ENCODE measurements at regions not wholly inside any gene's neighbourhood (a gene's known extent, or its start where the extent isn't known, plus 50 kb on each side); places are given as distances from the start of the nearest gene placed in this dataset.

- DNase-seq (ENCODE audit: low read depth): no peak
- TF ChIP-seq CTCF (IDR thresholded peaks at IDR 0.05; ENCODE audit: insufficient read depth, low read depth, low read length, missing control alignments): no peak
- no peak overlapping the region for H3K4me3 ChIP-seq (ENCODE audit: low read depth, low read length)
Observed at GRCh38 chr18:10127729-10128128, 213.9 kb downstream of the VAPA start.

GRCh38 chr18:10128921-10129501, 215.2 kb downstream of the VAPA start:
- no peak for DNase-seq (ENCODE audit: low read depth)
- no peak for TF ChIP-seq CTCF (IDR thresholded peaks at IDR 0.05; ENCODE audit: insufficient read depth, low read depth, low read length, missing control alignments)
- no peak overlapping the region for H3K4me3 ChIP-seq (ENCODE audit: low read depth, low read length)

GRCh38 chr18:10130606-10131005, 216.8 kb downstream of the VAPA start:
- DNase-seq (ENCODE audit: low read depth): no peak
- TF ChIP-seq CTCF (IDR thresholded peaks at IDR 0.05; ENCODE audit: insufficient read depth, low read depth, low read length, missing control alignments): no peak
- no peak overlapping the region for H3K4me3 ChIP-seq (ENCODE audit: low read depth, low read length)

- no peak overlapping the region for H3K4me3 ChIP-seq (ENCODE audit: low read depth, low read length)
- TF ChIP-seq CTCF (IDR thresholded peaks at IDR 0.05; ENCODE audit: insufficient read depth, low read depth, low read length, missing control alignments): no peak
- no peak for DNase-seq (ENCODE audit: low read depth)
Observed at GRCh38 chr18:10131081-10131459, 217.3 kb downstream of the VAPA start.

GRCh38 chr18:10131460-10132395, 217.9 kb downstream of the VAPA start:
- H3K4me3 ChIP-seq (ENCODE audit: low read depth, low read length): no peak overlapping the region
- DNase-seq (ENCODE audit: low read depth): no peak
- TF ChIP-seq CTCF (IDR thresholded peaks at IDR 0.05; ENCODE audit: insufficient read depth, low read depth, low read length, missing control alignments): no peak

- no peak for TF ChIP-seq CTCF (IDR thresholded peaks at IDR 0.05; ENCODE audit: insufficient read depth, low read depth, low read length, missing control alignments)
- H3K4me3 ChIP-seq (ENCODE audit: low read depth, low read length): no peak overlapping the region
- DNase-seq (ENCODE audit: low read depth): no peak
Observed at GRCh38 chr18:10133516-10133915, 219.7 kb downstream of the VAPA start.
